Endodermal cell (in vitro differentiated cells): ENCODE measurements at regions not wholly inside any gene's neighbourhood (a gene's known extent, or its start where the extent isn't known, plus 50 kb on each side); places are given as distances from the start of the nearest gene placed in this dataset.
"Not testable (repeated sequence)": the region's sequence is repeated elsewhere in the genome, so short reads cannot be mapped to it uniquely, and the experiment has no call there.

Experiments
- DNase-seq: peaks from one replicate; pipeline ENCODE4 v3.0.0-alpha.2; 2017
- H3K27ac ChIP-seq: 2 replicates; pipeline ENCODE4 v1.5.1; 2013; ENCODE audit warnings: mild to moderate bottlenecking, low read depth, low read length, moderate library complexity
- H3K27me3 ChIP-seq: 2 replicates; pipeline ENCODE4 v1.6.1; 2013; ENCODE audit warnings: mild to moderate bottlenecking, low read length, moderate library complexity; ENCODE audit not compliant: insufficient read depth, control insufficient read depth, poor library complexity, severe bottlenecking
- H3K36me3 ChIP-seq: 2 replicates; pipeline ENCODE4 v1.7.0; 2013; ENCODE audit warnings: mild to moderate bottlenecking, low read length, moderate library complexity; ENCODE audit not compliant: control insufficient read depth, insufficient read depth
- H3K4me1 ChIP-seq: one replicate; pipeline ENCODE4 v1.7.0; 2013; ENCODE audit warnings: low read length; ENCODE audit not compliant: control insufficient read depth, insufficient read depth
- H3K4me3 ChIP-seq: 2 replicates; pipeline ENCODE4 v1.5.1; 2013; ENCODE audit warnings: mild to moderate bottlenecking, low read length, moderate library complexity
- H3K9ac ChIP-seq: 2 replicates; pipeline ENCODE4 v1.6.1; 2013; ENCODE audit warnings: mild to moderate bottlenecking, low read length, moderate library complexity; ENCODE audit not compliant: poor library complexity, severe bottlenecking; ENCODE audit errors: extremely low read depth
- H3K9me3 ChIP-seq: 2 replicates; pipeline ENCODE4 v1.6.1; 2013; ENCODE audit warnings: mild to moderate bottlenecking, low read length, moderate library complexity; ENCODE audit not compliant: control insufficient read depth
- H3K27ac Mint-ChIP-seq: 2 replicates; pipeline ENCODE4 v1.8.0; 2020; ENCODE audit warnings: mixed read lengths
- H3K27me3 Mint-ChIP-seq: 2 replicates; pipeline ENCODE4 v1.8.0; 2021; ENCODE audit warnings: mild to moderate bottlenecking, mixed read lengths; ENCODE audit not compliant: insufficient read depth
- H3K36me3 Mint-ChIP-seq: 2 replicates; pipeline ENCODE4 v1.8.0; 2020; ENCODE audit warnings: low read depth, mixed read lengths
- H3K4me1 Mint-ChIP-seq: 2 replicates; pipeline ENCODE4 v1.8.0; 2020; ENCODE audit warnings: mixed read lengths
- H3K4me3 Mint-ChIP-seq: 2 replicates; pipeline ENCODE4 v1.8.0; 2020; ENCODE audit warnings: mild to moderate bottlenecking, moderate library complexity, mixed read lengths
- H3K9me3 Mint-ChIP-seq: 2 replicates; pipeline ENCODE4 v1.8.0; 2020; ENCODE audit warnings: mild to moderate bottlenecking, mixed read lengths
- WGBS, 2 experiments: methylation state at CpG; one replicate each; pipeline versions ENCODE4 v1.1.5 to v1.1.7; 2013; ENCODE audit warnings: missing lambda C conversion rate in 2 of 2, mixed read lengths in 1 of 2; ENCODE audit not compliant: insufficient coverage in 1 of 2, insufficient read length in 1 of 2; 5-methylcytosine and 5-hydroxymethylcytosine counted together
- TF ChIP-seq, protein P1 (sequence below): fragments of 200-600 bp; sonication (generic); conservative IDR thresholded peaks from 2 replicates; pipeline ENCODE4 v1.5.0; 2021; ENCODE audit warnings: antibody characterized with exemption, mild to moderate bottlenecking

- 91% methylated on average over 2 of the region's 2 CpGs for WGBS, 2 experiments
- DNase-seq = no peak
- H3K27me3 ChIP-seq = no peaks in the 10 kb centered on the region
- no peak overlapping the region for H3K27ac Mint-ChIP-seq
- H3K9me3 Mint-ChIP-seq = peaks cover 21% of the 10 kb centered on the region
- H3K9me3 ChIP-seq = peaks cover 29% of the 10 kb centered on the region
- no peak overlapping the region for H3K4me3 Mint-ChIP-seq
- peaks cover 13% of the 10 kb centered on the region for H3K4me1 Mint-ChIP-seq
- no peak overlapping the region for H3K4me3 ChIP-seq
- no peaks in the 10 kb centered on the region for H3K36me3 ChIP-seq
- no peaks in the 10 kb centered on the region for H3K4me1 ChIP-seq
- TF ChIP-seq, protein P1, sequence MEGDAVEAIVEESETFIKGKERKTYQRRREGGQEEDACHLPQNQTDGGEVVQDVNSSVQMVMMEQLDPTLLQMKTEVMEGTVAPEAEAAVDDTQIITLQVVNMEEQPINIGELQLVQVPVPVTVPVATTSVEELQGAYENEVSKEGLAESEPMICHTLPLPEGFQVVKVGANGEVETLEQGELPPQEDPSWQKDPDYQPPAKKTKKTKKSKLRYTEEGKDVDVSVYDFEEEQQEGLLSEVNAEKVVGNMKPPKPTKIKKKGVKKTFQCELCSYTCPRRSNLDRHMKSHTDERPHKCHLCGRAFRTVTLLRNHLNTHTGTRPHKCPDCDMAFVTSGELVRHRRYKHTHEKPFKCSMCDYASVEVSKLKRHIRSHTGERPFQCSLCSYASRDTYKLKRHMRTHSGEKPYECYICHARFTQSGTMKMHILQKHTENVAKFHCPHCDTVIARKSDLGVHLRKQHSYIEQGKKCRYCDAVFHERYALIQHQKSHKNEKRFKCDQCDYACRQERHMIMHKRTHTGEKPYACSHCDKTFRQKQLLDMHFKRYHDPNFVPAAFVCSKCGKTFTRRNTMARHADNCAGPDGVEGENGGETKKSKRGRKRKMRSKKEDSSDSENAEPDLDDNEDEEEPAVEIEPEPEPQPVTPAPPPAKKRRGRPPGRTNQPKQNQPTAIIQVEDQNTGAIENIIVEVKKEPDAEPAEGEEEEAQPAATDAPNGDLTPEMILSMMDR = no peak
- H3K9ac ChIP-seq = no peak overlapping the region
- peaks cover 8% of the 10 kb centered on the region for H3K27me3 Mint-ChIP-seq
- no peaks in the 10 kb centered on the region for H3K36me3 Mint-ChIP-seq
- H3K27ac ChIP-seq = no peak overlapping the region
These were observed 50.8 kb upstream of the MCUR1 start for GRCh38 chr6:13865141-13865540.

DNA sequence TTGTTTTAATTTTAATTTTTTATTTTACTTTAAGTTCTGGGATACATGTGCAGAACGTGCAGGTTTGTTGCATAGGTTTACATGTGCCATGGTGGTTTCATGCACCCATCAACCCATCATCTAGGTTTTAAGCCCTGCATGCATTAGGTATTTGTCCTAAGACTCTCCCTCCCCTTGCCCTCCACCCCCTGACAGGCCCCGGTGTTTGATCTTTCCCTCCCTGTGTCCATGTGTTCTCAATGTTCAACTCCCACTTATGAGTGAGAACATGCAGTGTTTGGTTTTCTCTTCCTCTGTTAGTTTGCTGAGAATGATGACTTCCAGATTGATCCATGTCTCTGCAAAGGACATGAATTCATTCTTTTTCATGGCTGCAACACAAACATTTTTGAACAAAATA lies 50.3 kb upstream of the MCUR1 start:
- not testable (repeated sequence) for H3K27ac Mint-ChIP-seq, H3K27me3 ChIP-seq, H3K36me3 Mint-ChIP-seq, H3K4me3 ChIP-seq, H3K27me3 Mint-ChIP-seq, H3K4me3 Mint-ChIP-seq, H3K9ac ChIP-seq, H3K27ac ChIP-seq, H3K4me1 ChIP-seq, DNase-seq, H3K36me3 ChIP-seq
- Mint-ChIP-seq H3K4me1 (peaks cover 13% of the 10 kb centered on the region), H3K9me3 (peaks cover 21% of the 10 kb centered on the region)
- WGBS, 2 experiments = 80 to 91% methylated on average over 1 to 2 of the region's 2 CpGs
- H3K9me3 ChIP-seq = peaks cover 29% of the 10 kb centered on the region
